GM20431 (cell line): ENCODE measurements at regions not wholly inside any gene's neighbourhood (a gene's known extent, or its start where the extent isn't known, plus 50 kb on each side); places are given as distances from the start of the nearest gene placed in this dataset.

ENCODE experiments used
- in situ Hi-C: fragments of 300-500 bp; cut with MseI, MboI; formaldehyde crosslinking; loops from one replicate; pipeline ENCODE4 v1.15.0; 2020; ENCODE audit warnings: low sequenced_read_pairs; ENCODE audit not compliant: unreplicated experiment

DNA sequence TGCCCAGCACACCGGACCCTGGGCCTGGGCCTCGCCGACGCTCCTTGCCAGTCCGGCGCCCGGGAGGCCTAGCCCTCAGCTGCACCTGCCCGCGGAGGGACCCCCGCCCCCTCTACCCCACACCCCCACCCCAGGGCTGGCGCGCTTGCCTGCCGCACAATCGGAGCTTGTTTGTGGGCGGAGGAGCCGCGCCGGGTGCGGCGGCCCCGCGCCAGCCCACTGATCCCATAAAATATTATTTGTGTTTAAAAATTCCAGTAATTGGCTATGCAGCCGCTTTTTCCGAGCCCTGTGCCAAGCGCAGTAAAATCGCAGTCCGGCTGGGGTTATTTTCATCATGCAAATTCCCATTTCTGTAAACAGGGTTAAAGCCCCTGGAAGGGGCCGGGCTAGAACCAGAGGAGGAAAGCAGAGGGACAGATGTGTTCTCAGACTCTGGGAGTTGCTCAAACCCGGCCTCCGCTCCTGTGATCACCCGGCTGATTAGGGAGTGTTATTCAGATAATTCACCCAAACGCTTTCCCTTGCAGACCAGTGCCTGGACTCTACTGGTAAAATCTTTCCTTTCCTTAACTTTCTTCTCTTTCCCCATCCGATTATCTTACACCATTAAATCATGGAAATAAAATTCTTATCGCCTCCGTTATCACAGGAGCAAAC is 93.1 kb downstream of the NCR2 start:
- in situ Hi-C loops, result no loop called here

DNA sequence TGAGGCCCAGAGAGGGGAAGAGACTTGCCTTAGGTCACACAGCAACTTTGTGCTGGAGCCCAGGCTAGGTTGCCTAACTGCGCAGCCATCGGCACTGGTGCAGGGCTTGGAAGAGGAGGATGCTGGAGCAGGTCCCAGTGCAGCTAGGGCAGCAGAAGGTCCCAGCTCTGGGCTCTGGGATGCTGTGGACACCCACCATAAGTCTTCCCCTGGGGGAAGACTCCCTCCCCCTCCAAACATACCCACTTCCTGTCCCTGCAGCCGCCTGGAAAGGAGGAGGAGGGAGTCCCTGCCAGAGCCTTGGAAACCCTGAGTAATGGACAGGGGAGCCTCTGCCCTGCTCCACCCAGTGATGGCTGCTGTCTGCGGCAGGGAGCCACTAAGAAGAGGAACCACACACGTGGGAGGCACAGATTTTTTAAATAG is 93.6 kb downstream of the NCR2 start:
- in situ Hi-C loops, result no loop called here

DNA sequence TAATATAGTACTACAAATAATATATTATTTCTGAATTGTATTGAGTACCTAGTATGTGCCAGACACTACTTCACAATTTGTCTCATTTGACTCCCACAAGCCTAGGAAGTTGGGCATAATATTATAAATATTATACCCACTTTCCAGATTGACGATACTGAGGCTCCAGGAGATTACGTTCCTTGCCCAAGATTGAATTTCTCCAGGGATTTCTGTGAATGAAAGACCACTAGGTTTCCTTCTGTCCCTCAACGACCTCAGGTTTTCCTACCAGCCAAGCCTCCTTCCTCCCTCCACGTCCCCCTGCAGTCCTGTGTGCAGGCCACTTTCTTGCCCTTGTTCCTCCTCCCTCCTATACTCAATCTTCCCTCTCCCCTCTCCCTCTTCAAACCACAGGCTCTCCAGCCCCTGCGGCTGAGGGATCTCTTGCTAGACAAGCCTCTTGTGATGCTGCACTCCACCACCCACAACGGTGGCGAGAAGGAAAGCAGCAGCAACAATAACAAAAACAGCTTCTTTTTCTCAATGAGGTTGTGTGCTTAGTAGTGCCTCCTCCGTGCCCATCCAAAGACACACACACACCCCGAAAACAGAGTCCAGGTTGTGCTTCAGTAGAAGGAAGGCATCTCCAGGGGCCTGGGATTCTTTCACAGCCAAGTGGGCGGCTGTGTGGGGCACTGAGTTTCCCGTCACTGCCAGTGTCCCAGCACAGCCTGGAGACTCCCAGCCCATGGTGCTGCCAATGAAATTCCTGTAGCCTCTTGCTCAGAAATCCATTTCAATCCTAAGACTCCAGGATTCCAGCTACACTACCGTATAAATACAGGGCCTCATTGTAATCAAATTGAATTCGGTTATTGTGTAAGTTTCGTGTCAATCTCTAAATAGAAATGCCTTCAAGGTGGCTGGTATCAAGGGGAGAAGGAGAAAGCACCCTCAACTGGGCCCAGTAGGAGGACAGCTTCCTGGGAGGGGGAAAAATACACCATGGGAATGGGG is 94.4 kb downstream of the NCR2 start:
- in situ Hi-C loops, result no loop called here

DNA sequence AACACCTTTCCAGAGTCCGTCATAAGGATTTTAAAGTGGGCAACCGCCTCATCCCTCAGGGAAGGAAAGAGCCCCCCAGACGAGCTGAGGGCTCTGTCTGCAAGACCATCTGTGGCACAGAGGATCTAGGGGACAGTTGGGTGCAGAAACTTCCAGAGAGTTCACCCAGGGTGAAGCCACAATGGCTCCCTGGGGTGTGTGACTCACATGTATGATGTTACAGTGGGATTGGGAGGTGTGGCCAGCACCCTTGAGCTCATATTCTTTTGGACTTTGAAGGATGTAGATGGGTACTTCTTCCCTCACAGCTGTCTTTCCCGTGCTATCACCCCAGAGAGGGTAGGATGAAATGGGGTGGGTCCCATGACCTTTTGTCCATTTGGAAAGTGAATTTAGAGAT is 95.5 kb downstream of the NCR2 start:
- in situ Hi-C loops, result no loop called here

DNA sequence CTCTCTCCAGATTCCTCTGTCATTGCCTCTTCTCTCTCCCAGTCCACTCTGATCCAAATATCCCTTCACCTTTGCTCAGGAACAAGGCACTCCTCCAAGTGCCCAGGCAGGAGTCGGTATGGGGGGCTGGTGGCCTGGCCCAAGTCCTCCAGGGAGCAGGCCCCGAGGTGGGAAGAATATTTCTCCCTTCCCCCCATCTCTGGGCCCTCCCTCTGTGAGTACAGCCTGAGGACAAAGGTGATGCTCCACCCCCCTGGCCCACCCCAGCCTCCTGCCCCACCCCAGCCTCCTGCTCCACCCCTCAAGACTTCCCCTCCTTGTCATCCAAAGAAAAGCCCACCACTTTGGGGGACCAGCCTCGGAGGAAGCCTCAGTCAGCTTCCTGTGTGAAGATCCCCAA is 96.9 kb downstream of the NCR2 start:
- in situ Hi-C loops, result no loop called here

DNA sequence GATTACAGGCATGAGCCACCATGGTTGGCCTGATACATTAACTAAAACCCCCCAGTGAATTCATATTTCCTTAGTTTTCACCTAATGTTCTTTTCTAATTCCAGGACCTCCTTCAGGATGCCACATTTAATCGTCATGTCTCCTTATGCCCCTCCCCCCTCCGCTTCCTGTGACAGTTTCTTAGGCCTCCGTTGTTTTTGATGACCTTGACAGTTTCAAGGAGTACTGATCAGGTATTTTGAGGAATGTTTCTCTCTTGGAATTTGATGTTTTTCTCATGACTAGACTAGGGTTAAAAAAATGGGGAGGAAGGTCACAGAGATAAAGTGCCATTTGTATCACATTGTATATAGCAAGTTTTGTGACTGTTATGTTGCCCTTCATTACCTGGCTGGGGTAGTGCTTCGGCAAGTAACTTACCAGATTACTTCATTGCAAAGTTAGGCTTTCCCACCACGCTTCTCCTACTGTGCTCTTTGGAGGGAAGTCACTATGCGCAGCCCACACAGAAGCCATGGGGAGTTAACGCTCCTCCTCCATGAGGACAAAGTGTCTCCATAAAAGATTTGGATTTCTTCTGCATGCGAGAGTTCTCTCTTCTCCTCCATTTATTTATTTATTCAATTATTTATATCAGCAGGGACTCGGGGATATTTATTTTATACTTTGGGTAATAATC is 99.5 kb downstream of the NCR2 start:
- in situ Hi-C loops, result no loop called here

DNA sequence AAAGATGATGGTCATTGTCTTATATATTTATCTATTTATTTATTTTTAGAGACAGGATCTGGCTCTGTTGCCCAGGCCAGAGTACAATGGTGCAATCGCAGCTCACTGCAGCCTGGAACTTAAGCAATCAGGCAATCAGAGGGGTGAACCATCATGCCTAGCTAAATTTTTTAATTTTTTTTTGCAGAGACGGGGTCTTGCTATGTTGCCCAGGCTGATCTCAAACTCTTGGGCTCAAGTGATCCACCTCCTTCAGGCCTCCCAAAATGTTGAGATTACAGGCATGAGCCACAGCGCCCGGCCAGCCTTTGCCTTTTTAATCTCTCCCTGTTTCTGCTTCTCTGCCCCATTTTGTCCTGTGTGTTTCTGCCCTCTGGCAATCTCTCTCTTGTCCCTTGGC is 102.2 kb downstream of the NCR2 start:
- in situ Hi-C loops, result no loop called here

DNA sequence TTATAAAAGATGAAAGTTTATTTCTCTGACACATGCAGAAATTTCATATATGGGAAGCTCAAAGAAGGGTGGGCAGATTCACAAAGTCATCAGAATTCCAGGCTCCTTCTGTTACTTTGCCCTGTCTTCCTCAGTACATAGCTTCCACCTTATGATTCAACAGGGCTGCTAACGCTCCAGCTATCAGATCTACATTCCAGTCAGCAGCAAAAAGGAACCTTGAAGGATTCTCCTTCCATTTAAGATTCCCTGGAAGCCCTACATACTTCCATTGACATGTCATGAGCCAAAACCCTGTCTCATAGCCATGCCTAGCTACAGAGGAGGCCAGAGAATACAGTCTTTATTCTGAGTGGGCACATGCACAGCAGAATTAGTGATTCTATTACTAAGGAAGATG is 103.3 kb downstream of the NCR2 start:
- in situ Hi-C loops, result no loop called here

DNA sequence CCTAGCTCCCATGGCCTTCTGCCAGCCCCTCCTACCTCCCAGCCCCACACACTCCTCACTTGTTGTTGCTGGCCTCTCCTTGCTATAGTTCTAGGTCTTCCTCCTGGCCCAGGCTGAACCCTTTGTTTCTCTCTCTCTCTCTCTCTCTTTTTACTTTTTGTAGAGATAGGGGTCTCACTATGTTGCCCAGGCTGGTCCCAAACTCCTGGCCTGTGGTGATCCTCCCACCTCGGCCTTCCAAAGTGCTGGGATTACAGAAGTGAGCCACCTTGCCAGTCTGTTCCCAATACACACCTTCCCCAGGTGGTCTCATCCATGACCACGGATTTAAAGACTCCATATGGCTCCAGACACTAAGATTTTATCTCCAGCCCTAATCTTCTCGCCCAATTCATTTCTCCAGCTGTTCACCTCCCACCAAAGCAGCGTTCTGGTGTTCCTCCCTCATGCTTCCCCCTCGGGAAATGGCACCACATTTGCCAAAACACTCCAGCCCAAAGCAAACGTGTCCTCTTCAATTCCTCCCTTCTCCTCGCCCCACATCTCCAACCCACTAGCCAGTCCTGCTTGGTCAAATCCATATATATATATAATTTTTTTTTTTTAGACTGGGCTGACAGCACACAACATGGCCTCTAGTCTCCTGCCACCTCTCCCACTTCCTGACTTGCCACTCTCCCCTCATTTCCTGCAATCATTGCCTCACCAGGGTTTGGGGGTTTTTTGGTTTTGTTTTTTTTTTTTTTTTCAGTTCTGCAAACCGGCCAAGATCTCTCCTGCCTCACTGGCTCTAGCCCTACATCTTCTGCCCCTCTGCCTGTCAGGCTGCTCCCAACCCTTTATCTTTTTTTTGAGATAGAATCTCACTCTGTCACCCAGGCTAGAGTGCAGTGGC is 104.4 kb downstream of the NCR2 start:
- in situ Hi-C loops, result no loop called here

DNA sequence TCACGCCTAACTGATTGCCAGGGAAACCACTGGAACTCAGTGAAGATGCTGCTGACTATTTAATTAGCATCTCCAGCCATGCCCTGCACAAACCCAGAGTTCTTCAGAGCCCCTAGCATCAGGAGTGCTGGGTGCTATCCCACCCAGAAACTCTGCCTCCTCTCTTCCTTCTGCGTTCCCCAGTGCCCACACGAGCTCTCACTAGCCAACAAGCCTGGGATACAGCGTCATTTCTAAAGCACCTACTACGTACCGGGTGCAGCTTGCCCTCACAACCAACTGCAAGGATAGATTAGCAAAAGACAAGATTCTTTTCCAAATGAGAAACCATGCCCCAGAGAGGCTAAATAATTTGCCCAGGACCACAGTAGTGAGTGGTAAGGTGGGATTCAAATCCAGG is 105.2 kb upstream of the FOXP4 start:
- in situ Hi-C loops, result no loop called here

DNA sequence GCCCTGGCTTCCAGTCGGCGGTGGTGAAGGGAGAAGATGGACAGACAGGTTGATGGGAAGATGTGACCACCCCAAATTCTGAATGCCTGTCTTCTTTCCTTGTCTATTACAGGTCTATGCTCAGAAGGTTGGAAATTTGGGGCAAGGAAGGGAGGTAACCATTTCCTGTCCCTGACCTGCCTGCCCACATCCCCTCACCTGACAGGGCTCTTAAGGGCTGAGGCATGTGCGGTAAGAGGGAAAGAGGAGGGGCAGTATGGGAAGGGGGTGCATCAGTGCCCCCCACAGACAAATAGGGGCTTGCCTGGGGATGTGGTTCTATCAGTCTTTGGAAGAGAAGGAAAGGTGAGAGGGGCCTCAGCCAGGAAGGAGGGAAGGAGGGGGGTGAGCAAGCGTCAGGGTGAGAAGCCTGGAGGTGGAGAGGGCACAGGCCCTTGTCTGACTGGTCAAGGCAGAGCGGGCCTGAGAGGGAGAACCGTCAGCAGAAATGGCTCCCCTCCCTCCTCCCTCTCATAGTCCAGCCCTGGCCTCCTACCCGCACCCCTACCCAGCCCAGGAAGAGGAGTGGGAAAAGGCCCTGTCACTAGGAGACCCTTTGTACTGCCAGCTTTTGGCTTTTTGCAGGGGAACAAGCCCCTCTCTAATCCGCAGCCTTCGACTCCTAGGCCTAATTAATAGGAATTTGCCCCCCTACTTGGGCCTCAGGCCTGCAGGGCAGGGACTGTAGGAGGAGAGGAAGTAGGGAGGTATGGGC is 104.4 kb upstream of the FOXP4 start:
- in situ Hi-C loops, result no loop called here

DNA sequence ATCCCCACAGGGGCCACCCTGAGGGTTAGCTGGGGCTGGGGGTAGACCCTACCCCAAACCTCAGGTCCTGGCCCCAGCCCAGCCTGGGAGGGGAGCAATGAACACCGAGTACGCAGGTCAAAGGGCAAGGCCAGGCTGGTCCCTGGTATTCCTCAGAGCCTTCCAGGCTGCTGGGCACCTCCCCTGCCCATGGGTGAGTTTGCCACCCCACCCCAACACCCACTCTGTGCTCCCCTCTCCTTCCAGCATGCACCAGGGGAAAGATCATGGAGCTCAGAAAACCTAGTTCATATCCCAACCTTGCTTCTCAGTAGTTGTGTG is 103.9 kb upstream of the FOXP4 start:
- in situ Hi-C loops, result no loop called here

DNA sequence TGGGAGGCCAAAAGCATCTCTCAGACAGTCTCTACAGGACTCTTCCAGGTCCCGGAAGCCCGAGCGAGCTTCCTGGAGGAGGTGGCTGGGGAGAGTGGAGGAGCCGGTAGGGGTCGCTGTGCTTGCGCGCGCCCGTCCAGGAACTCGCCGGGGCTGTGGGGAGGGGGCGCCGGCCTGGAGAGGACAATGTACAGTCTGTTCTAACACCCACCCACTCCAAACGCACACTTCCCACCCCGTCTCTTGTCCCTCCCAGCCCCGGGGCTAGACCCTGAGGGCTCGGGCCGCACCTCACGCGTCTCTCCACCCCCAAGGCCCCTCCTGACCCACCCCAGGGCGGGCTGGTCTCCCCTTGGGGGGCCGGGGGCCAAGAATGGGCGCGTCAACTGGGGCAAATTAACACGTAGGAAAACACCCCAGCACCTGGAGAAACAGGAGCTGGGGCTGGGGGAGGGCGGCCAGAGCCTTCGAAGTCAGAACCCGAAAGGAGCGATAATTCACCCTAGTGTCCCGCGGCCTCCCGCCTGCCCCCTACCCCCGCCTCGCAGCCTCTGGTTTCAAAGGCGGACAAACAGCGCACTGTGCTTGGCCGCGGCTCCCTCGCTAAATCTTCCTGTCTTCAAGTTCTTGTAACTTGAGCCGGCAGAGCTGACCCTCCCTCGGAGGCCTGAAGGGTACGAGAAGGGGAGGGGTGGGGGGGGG is 103.2 kb upstream of the FOXP4 start:
- in situ Hi-C loops, result no loop called here

DNA sequence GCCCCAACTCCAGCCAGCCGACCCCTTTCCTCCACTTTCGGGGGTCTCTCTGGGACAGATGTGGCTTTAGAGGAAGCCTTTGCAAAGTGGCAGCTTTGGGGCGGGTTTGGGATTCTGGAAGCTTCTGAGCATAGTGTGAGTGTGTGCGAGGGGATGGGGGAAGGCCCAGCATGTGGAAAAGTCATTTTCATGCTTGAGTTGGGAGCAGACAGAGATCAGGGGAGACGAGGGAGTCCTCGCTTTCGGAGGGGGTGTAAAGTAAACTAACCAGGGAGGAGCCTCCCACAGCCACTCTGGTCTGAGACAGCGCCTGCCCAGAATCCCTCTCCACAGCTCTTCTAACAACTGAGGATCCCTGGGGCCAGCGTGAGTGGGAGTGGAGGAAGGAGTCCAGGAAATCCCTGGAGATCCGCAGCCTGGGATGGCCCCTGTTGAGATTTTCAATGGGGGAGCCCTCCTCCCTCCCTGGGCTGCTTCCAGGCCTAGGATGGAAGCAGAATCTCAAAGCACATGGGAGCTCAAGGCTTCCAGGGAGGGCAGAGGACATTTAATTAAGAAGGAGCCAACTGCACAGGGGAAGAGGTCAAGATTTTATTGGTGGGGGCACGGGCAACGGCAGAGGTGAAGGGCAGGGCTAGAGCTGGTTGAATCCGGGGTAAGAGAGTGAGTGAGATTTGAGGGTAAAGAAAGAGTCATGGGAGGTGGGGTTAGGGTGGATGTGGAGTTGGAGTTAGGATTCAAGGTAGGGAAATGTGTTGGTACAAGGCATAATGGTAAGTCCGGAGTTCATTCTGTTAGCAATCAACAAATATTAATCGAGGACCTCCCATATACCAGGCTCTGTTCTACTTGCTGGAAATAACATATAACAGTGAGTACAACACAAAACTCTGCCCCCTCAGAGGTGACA is 102.3 kb upstream of the FOXP4 start:
- in situ Hi-C loops, result no loop called here

DNA sequence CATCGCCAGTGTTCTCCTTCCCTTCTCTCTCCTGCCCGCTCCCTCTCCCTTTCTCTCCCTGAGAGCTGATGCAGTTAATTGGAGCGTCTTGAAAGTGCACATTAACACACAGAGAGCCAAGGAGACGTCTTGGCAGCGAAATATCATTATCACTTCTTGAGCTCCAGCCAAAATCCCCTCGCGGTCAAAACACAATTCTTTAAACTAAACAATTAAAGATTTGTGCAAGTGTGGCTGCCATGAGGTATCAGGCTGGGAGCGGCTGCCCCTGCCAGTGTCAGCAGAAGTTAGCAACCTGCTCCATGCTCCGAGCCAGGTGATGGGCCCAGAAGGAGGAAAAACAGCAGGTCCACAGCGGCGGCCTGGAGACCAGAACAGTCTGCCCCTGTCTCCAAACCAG is 100.9 kb upstream of the FOXP4 start:
- in situ Hi-C loops, result no loop called here

DNA sequence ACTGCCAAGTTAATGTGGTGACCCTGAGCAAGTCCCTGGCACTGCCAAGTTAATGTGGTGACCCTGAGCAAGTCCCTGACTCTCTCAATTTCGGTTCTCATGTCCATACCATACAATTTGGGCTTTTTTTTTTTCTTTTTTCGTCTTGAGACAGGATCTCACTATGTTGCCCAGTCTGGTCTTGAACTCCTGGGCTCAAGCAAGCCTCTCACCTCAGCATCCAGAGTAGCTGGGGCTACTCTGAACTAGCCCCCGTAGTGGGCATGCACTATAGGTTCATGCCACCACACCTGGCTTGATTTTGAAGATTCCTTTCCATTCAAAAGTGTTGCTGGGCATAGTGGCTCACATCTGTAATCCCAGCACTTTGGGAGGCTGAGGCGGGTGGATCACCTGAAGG is 100.0 kb upstream of the FOXP4 start:
- in situ Hi-C loops, result no loop called here

DNA sequence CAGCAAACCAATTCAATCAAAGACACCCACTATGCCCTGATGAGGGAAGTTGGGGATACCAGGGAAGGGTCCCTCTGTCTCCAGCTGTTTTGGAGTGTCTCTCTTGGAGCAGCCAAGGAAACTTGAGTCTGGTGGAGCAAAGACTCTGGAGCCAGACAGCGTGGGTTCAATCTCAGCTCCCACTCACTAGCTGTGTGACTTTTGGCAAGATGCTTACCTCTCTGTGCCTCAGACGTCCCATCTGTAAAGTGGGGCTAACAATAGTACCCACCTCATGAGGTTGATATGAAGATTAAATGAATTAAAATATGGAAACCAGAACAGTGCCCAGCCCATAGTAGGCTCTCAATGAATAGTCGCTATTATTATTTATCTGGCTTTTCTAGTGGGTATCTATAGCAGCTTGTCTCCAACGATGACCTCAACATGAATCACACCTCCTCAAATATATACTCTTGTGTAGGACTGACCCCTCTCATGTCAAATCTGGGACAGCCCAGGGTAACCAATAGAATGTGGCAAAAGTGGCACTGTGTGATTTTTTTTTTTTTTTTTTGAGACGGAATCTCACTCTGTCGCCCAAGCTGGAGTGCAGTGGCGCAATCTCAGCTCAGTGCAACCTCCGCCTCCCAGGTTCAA is 99.2 kb upstream of the FOXP4 start:
- in situ Hi-C loops, result no loop called here
